ENCODE measurements at regions not wholly inside any gene's neighbourhood (a gene's known extent, or its start where the extent isn't known, plus 50 kb on each side); places are given as distances from the start of the nearest gene placed in this dataset.

GRCh38 chr2:220215785-220216184 is 588.4 kb downstream of the SLC4A3 start:
- TF ChIP-seq CTCF (conservative IDR thresholded peaks at IDR 0.05; ENCODE audit: low read length): no peak
- DNase-seq (ENCODE audit: low read depth): peak; percentile 8
- H3K4me3 ChIP-seq (ENCODE audit: low read length): no peak overlapping the region

- no peak for DNase-seq (ENCODE audit: low read depth)
- no peak for TF ChIP-seq CTCF (conservative IDR thresholded peaks at IDR 0.05; ENCODE audit: low read length)
- H3K4me3 ChIP-seq (ENCODE audit: low read length): no peak overlapping the region
Measured at GRCh38 chr2:220219371-220219770, 591.9 kb downstream of the SLC4A3 start.

- no peak overlapping the region for H3K4me3 ChIP-seq (ENCODE audit: low read length)
- no peak for TF ChIP-seq CTCF (conservative IDR thresholded peaks at IDR 0.05; ENCODE audit: low read length)
- no peak for DNase-seq (ENCODE audit: low read depth)
Measured at GRCh38 chr2:220220009-220220408, 592.6 kb downstream of the SLC4A3 start.

DNA sequence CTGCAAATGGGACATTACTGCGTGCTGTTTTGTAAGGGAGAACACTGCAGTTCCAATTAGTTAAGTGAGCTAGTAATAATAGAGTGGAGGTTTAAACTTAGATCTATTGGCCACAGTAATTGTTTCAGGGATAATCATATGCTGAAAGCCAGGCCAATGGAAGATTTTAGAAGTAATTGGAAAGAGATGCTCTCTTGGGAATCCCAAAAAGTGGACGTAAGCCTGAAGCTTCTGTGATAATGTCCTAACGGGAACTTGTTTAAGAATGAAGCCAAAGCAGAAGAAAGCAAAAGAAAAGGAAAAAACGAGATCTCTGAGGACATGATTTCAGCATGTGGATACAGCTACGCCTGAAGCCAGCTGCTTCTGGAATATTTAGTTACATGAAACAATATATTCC is 594.6 kb downstream of the SLC4A3 start:
- DNase-seq (ENCODE audit: low read depth): no peak
- TF ChIP-seq CTCF (conservative IDR thresholded peaks at IDR 0.05; ENCODE audit: low read length): no peak
- no peak overlapping the region for H3K4me3 ChIP-seq (ENCODE audit: low read length)

DNA sequence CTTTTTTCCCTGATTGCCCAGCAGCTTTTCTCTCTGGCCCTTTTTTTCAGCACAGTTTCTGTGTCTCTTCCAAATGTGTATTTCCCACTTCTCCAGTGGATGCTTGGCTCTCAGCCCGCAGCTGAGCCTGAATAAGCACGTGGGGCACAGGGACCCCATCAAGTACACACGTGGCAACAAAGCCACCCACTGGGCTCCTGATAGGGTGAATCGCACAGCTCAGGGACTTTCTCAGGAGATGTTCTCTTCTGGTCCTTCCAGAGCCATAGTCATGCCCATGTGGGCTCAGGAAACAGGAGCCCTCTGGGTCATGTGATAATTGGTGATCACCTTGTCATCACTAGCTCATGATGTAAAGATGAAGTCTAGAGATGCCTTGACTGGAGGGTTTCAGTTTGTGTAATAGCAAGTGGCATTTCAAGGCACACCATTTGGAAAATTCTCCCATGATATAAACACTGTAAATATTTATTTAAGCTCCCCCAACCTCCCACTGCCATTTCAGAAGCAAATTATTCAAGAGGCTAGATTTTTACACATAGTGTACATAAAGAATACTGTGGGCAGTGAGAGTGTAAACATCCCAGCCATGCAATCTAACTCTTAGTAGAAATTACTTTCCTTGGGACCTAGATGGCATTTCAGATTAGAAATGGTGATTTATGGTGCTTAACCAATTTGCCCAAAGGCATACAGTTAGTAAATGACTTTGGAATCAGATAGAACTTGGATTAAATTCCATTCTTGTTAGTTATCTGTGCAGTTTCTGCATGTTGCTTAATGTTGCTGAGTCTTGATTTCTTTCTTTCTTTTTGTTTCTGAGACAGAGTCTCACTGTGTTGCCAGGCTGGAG is 597.5 kb downstream of the SLC4A3 start:
- peak; percentile 92 for DNase-seq (ENCODE audit: low read depth)
- no peak overlapping the region for H3K4me3 ChIP-seq (ENCODE audit: low read length)
- TF ChIP-seq CTCF (conservative IDR thresholded peaks at IDR 0.05; ENCODE audit: low read length): no peak

- DNase-seq (ENCODE audit: low read depth): peak; percentile 6
- no peak overlapping the region for H3K4me3 ChIP-seq (ENCODE audit: low read length)
- TF ChIP-seq CTCF (conservative IDR thresholded peaks at IDR 0.05; ENCODE audit: low read length): no peak
Measured at GRCh38 chr2:220226076-220226475, 598.6 kb downstream of the SLC4A3 start.

- DNase-seq (ENCODE audit: low read depth): no peak
Measured at GRCh38 chr2:220226546-220226945, 599.1 kb downstream of the SLC4A3 start.

More at GRCh38 chr2:220226546-220226945, 599.1 kb downstream of the SLC4A3 start:
- H3K4me3 ChIP-seq (ENCODE audit: low read length): no peak overlapping the region
- no peak for TF ChIP-seq CTCF (conservative IDR thresholded peaks at IDR 0.05; ENCODE audit: low read length)

All from AG10803 (cell line).